ENCODE measurements at regions not wholly inside any gene's neighbourhood (a gene's known extent, or its start where the extent isn't known, plus 50 kb on each side); places are given as distances from the start of the nearest gene placed in this dataset.
A peak's percentile ranks its signal among the peaks of the same experiment; 100 is the strongest.
"Not testable (repeated sequence)": the region's sequence is repeated elsewhere in the genome, so short reads cannot be mapped to it uniquely, and the experiment has no call there.

DNA sequence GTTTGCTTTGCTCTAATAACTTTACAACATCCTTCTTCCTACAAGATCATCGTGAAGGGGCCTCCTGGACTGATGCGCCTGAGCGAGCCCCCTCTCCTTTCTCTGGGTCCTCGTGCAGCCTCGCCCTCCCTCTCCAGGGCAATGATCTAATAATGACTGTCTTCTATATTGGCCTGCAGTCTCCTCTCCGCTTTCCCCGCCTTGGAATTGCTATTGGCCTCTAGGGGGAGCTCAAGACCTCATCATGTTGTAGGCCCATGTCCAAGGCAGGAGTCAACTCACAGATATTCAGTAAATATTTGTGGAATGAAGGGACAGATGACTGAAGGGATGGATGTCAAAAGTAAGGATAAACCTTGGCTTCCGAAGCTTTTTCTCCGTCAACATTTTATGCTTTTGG is 1180.3 kb downstream of the TYW1 start:
- peak; percentile 9 for DNase-seq (ENCODE audit: low read depth)

GRCh38 chr7:68180761-68181160 is 1184.1 kb downstream of the TYW1 start:
- DNase-seq (ENCODE audit: low read depth): no peak

- DNase-seq (ENCODE audit: low read depth): no peak
Measured at GRCh38 chr7:68183176-68183575, 1186.5 kb downstream of the TYW1 start.

- DNase-seq (ENCODE audit: low read depth): no peak
Measured at GRCh38 chr7:68185631-68186456, 1189.2 kb downstream of the TYW1 start.

DNA sequence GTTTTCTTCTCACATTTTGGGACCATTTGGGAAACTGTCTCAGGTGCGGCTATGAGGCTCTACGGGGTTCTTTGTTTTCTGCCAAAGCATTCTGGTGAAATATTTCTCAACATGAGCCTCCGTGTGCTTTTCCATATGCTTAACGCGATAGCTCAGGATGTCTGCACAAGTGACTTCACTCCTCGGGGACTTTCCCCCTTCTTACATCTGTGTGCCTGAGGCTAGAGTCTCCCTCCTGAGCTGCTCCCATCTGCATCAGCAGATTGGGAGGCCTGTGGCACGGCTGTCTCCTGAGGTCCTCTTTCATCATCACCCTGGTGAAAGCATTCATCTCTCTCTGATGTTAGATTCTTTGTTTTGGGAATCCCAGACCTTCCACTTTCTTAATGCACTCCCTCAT is 1190.9 kb downstream of the TYW1 start:
- no peak for DNase-seq (ENCODE audit: low read depth)

DNA sequence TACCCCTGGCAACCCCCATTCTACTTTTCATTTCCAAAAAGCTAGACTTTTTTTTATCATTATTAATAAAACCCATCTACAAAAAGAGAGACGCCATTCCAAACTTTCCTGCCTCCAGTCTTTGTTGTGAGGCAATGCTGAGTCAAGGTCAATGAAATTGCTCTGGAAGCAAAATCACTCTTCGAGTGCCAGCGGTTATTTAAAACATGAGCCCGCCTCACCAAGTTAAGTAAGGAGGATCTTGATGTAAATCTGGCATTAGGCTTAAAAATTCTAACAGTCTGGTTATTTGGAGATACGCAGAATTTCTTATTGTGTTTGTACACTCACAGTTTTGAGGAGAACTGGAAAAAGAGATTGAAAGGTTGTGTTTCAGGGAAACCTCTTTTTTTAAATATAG is 1196.3 kb downstream of the TYW1 start:
- no peak for DNase-seq (ENCODE audit: low read depth)

- DNase-seq (ENCODE audit: low read depth): not testable (repeated sequence)
Measured at GRCh38 chr7:68195642-68196041, 1199.0 kb downstream of the TYW1 start.

DNA sequence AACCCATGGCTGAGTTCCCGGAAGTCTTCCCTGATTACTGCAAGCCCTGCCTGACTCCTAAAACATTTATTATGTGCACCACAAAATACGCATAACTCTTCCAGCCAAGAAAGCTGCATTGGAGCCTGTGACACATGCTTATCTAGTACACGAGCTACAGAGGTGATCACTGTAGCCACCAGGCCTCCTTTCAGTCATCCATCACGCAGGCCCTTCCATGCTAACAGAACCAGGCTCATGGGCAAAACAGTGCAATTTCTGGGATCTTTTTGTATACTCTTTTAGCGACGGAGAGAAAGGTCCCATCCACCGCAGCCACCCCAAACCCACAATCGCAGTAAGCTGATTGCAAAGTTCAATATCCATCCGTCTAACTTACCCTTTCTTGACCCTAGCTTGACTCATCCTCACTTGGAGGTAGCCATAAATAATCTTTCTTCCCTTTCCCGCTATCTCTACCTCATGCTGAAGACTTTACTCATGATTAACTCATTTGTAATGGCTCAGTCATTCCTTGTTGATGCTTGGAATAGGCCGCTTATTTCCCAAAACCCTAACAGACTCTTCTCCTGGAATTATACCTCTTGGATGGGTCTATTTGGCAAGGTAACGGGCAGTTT is 1203.5 kb downstream of the TYW1 start:
- no peak for DNase-seq (ENCODE audit: low read depth)

DNA sequence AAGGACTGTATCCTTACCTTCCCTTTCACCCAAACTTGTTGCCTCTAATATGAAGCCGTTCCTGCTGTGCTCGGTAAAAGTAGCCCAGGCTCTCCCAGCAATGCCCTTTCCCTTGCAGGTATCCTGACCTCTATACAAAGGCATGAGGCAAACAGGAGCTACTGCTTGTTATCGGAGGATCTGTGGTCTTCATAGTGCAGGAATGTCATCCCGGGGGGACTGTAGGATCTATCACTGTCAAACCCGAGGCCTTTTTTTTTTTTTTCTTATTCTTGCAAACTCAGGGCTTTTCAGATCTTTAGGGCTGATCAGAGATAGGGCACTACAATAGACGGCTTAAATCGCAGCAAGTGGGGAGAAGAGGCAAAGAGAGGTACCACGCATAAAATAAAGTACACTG is 1206.6 kb downstream of the TYW1 start:
- no peak for DNase-seq (ENCODE audit: low read depth)

DNA sequence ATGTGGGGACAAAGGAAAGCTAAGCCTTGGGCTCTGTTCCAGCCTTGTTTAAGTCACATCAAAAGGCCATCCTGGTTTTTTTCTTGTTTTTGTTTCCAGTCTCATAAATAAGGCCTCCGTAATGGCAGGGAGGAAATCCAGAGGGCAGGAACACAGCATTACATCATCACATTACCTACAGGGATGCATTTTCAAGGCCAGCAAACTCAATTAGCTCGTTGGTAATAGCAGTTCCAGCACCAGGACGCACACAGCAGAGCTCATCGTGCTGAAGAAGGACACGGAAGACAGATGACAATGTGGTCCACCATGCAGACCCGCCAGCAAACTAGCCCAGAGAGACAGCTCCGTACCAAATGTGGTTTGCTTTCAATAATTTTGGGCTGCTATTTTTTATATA is 1209.2 kb downstream of the TYW1 start:
- DNase-seq (ENCODE audit: low read depth): no peak

DNA sequence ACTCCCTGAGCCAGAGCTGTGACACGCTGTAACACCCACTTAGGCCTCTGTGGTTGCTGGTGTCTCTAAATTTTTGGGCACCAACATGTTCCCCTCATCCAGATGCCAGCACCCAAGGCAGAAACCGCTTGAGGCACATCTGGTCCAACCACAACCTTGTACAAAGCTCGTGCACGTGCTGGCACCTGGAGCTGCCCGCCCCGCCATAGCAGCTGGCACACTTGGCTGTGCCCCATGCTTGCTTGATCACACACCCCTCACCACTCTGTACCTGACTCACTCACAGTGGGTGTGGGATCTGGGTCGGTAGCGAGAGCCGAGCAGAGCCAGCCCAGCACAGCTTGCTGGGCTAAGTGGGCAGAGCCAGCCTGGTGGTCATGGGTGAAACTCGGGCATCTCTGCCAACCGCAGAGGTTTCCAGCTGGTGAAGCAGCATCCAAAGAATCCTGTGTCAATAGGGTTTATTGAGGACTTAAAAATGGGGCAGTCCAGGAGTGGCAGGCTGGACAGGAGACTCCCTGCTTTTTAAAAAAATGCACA is 1210.4 kb downstream of the TYW1 start:
- no peak for DNase-seq (ENCODE audit: low read depth)

DNA sequence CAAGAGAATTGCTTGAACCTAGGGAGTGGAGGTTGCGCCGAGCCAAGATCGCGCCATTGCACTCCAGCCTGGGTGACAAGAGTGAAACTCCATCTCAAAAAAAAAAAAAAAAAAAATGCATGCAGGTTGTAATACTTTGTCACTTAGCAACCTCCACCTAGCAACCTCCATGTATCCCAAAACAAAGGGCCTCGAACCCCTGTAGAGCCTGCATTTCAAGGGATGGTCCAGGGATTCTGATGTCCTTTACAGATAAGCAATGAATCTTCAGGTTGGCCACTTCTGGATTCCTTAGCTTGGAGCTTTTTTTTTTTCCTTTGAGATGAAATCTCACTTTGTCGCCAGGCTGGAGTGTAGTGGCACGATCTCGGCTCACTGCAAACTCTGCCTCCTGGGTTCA is 1211.0 kb downstream of the TYW1 start:
- DNase-seq (ENCODE audit: low read depth): no peak

GRCh38 chr7:68209486-68209885 is 1212.9 kb downstream of the TYW1 start:
- no peak for DNase-seq (ENCODE audit: low read depth)

GRCh38 chr7:68213838-68214237 is 1217.2 kb downstream of the TYW1 start:
- DNase-seq (ENCODE audit: low read depth): no peak

DNA sequence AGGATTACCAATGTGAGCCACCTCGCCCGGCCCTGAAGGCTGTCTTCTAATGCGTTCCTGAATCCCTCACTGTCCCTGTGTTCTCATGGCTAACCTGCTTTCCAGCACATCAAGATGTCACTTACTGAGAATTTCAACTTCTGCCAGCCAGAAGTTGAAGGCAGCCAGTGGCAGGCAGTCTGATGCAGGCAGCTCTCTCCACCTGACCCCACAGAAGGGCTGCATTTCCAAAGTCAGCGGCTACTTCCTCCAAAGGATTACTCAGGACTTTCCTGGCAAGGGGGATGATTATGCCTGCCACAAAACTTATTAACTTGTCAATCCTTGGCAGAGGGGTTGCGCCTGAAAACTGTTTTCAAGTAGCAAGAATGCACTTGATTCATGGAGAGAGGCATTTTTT is 1219.4 kb downstream of the TYW1 start:
- no peak for DNase-seq (ENCODE audit: low read depth)

GRCh38 chr7:68217426-68217825 is 1220.8 kb downstream of the TYW1 start:
- no peak for DNase-seq (ENCODE audit: low read depth)

GRCh38 chr7:68218461-68218860 is 1221.8 kb downstream of the TYW1 start:
- DNase-seq (ENCODE audit: low read depth): no peak

- no peak for DNase-seq (ENCODE audit: low read depth)
Measured at GRCh38 chr7:68222311-68222710, 1225.7 kb downstream of the TYW1 start.

DNA sequence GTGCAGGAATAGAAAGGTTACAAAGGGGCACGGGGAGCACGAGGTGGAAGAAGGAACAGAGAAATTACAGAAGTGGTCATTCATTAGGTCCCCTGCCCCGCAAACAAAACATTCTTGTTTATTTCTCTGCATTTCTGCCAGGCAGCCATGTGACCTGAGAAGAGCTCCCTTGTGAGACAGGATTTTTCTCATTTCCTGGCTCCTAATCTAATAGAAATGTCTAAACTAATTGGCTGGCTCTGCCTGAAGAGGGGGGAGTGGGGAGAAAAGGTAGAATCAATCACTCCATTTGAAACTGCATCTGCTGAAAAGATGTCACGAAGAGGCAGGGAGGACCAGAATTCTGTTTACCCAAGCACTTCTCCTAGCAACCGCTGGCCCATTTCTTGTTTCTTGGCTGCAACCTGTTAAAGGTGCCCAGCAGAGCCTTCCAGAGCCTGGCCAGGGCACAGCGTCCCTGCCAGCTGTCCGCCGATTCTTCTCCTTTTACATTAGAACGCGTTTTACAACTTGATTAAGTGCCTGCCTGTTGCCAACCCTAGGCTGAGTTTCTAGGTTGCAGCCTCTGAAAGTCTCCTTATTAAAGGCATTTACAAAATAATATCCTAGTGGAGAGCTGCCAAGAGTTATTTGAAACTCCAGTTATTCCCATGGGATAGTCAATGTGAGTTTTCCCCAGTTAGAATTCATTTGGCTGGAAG is 1227.6 kb downstream of the TYW1 start:
- no peak for DNase-seq (ENCODE audit: low read depth)

DNA sequence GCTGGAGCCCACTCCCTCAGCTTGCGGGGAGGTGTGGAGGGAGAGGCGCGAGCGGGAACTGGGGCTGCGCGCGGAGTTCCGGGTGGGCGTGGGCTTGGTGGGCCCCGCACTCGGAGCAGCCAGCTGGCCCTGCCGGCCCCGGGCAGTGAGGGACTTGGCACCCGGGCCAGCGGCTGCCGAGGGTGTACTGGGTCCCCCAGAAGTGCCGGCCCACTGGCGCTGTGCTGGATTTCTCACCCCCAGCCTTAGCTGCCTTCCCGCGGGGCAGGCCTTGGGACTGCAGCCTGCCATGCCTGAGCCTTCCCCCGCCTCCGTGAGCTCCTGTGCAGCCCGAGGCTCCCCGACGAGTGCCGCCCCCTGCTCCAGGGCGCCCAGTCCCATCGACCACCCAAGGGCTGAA is 1234.4 kb downstream of the TYW1 start:
- not testable (repeated sequence) for DNase-seq (ENCODE audit: low read depth)

DNA sequence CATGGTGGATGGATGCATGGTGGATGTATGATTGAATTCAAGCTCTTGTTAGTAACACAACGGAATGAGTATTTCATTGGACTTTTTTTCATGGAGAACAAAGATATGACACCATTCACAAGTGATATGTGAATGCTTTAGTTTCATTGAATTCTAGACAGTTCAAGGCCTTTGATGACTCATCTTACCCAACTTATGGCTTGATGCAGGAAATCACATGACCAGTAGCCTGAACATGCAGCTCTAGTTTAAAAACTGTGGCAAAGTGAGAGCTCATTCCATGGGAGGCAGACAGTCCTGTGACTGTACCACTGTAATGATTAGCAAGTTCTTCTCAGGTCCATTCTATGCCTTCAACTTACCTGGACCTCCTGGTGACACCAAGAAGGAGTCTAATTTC is 1239.3 kb downstream of the TYW1 start:
- no peak for DNase-seq (ENCODE audit: low read depth)

DNA sequence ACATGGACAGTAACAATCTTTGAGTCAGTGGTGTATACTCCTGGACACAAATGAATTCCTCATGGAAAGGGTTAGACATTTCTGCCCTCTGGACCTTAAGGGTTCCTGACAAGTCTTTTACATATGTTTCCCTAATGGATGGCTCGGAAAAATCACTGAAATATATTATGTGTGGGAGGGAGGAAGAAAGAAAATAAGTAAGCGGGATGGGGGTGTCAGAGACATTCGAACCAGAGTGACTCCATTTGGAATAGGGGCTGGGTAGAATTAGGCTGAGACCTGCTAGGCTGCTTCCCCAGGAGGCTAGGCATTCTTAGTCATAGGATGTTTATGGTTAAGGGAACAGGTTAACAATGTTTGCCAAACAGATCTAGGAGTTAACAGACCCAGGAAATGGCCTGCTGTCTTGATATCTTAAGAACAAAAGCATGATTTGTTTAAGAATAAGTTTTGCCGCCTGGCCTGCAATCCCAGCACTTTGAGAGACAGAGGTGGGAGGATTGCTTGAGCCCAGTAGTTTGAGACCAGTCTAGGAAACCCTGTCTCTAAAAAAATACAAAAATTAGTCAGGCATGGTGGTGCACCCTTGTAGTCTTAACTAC is 1241.7 kb downstream of the TYW1 start:
- no peak for DNase-seq (ENCODE audit: low read depth)

DNA sequence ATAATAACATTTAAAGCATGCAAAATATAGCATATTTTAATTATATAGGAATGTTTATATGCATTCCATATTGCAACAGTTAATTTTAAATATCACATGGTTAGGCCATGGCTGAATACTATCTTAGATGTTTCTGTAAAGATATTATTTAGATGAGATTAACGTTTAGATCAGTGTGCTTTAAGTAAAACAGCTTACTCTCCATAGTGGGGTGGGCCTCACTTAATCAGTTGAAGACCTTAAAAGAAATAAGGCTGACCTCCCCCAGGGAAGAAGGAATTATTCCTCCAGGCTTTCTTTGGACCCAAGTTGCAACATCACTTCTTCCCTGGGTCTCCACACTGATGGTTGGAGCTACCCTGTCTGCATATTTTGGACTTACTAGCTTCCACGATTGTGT is 1246.5 kb downstream of the TYW1 start:
- no peak for DNase-seq (ENCODE audit: low read depth)
